HG02938 (cell line): ENCODE measurements at regions not wholly inside any gene's neighbourhood (a gene's known extent, or its start where the extent isn't known, plus 50 kb on each side); places are given as distances from the start of the nearest gene placed in this dataset.

Experiments used
- ATAC-seq: cut with Tn5 transposase; IDR thresholded peaks from one replicate; pipeline ENCODE4 v1.9.1; 2021; ENCODE audit warnings: mild to moderate bottlenecking, moderate library complexity; ENCODE audit not compliant: unreplicated experiment

GRCh38 chr2:60652832-60653340 is 99.4 kb upstream of the BCL11A start:
- no peak for ATAC-seq

- ATAC-seq = no peak
Observed at GRCh38 chr2:60657673-60658072, 98.4 kb upstream of the PAPOLG start.

- no peak for ATAC-seq
Observed at GRCh38 chr2:60659026-60659425, 97.0 kb upstream of the PAPOLG start.

DNA sequence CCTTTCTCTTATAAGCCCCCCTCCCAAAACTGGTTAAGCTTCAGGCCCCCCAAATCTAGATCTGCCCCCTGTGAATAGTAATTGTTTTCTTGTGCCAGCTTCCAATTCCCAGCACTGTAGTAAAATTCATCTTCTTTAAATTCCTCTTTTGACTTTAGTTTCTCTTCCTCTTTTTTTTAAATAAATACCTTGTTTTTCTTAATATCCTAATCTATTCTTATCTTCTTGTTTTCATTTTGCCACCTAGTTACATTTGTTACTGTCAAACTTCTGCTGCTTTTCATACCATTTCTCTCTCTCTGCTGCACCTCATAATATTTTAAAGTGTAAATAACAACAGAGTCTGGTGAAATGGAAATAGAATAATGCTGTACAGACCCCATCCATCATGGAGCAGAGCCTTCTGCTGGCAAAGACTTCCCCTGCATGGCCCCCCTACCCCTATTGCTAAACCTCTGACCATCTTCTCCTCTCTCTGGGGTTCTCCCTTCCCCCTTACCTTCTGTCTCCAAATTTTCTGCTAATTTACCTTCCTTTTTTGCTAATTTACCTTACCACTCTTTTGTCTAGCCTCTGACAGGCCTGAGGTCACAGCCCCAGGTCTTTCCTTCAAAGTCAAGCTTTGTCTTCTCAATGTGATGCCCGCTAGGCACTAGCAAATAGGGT is 94.9 kb upstream of the PAPOLG start:
- no peak for ATAC-seq

DNA sequence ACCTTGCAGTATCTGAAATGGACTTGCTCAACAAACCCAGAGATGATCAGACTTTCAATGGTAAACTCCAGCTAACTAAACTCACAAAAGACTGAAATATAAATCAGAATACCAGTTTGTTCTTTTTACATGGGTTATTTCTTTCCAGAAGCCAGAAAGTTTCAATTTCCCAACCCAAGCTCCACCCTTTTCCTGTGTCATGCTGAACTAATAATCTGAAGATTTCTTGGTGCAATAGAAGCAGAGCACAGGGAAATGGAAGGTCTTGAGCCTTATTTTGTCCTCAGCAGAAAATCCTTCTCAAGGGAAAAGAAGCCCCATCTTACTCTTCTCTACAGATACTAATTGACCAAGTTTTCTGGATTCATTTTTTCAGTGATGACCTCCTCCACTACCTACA is 93.3 kb upstream of the PAPOLG start:
- ATAC-seq = no peak

DNA sequence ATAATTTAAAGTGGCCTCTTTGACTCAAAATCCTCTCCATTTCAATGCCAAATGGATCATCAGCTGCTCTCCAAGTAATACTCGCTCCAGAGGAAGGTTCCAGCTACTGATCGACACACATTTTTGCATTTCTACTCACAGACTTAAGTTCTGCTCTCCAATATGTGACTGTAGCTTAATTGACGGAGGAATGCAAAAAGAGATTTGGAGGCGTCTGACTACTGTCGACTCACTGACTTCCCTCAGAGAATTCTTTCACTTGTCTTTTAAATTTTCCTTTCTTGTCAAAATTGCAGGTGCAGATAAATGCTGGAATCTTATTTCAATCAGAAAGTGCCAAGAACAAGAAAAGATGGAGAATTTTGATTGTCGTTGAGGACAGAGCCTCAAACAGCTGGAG is 84.1 kb upstream of the PAPOLG start:
- ATAC-seq = no peak

DNA sequence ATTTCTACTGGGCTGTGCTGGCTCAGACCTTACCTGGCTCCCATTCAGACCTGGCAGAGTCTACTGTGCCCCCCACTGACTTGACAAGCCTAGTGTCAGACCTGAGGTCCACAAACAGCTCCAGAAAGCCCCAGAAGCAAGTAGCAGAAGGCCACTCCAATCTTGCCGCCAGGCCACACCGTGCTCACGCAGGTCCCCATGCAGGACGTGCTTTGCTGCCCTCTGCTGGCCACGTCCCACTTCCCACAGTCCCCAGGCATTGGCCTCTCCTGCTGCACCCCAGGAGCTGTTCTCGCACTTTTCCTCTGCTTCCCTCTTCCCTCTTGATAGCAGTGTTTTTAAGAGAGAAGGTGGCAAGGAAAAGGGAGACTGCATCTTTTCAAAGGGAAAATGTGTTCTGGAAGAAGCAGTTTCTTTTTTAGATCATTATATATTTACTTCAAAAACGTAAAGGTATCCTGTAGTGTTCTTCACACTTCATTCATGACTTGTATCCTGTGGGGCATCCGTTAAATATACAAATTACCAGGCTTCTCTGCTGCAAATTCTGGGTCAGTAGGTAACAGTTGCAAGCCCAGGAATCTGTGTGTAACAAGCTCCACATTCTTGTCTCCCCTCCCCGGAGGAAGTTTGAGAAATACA is 81.4 kb upstream of the PAPOLG start:
- peak; percentile 94 for ATAC-seq

- ATAC-seq = no peak
Observed at GRCh38 chr2:60675301-60675700, 80.8 kb upstream of the PAPOLG start.

DNA sequence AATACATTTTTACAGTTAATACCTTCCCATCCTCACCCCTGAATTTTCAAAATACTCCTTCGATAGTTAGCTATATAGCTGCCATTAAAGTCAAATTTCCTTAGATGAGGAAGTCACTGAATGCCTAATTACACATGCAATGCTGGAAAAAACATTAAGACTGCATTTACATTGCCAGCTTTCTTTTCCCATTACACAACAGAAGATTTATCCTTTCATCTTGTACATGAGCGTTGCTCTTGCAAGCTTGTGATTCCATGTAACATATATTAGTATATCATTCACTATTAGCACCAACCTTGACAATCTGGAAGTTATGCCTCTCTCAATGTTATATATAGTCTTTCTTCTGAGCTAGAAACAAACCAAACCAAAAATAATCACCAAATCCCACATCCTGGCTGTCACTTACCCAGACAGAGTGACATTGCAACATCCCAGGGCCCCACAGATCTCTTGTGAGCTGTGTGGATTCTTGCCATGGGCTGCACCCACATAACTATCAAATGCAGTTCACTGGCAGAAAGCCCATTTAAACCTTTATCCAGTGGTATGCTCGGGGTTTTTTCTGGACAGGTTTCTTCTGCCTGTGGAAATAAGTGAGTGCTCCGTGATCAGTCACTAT is 79.2 kb upstream of the PAPOLG start:
- ATAC-seq = no peak

- no peak for ATAC-seq
Observed at GRCh38 chr2:60677356-60677755, 78.7 kb upstream of the PAPOLG start.

DNA sequence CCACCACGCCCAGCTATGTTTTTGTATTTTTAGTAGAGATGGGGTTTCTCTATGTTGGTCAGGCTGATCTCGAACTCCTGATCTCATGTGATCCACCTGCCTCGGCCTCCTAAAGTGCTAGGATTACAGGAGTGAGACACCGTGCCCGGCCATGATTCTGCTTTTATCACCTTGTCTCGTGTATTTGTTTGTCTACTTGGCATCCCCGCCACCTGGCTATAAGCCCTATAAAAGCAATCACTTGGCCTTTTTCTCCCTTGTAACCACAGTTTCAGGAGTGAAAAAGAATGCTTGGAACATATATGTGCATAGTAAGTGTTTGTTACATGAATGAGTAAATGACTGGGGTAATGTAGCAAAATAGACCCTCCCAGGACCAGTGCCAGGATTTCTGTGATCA is 77.5 kb upstream of the PAPOLG start:
- ATAC-seq = no peak

DNA sequence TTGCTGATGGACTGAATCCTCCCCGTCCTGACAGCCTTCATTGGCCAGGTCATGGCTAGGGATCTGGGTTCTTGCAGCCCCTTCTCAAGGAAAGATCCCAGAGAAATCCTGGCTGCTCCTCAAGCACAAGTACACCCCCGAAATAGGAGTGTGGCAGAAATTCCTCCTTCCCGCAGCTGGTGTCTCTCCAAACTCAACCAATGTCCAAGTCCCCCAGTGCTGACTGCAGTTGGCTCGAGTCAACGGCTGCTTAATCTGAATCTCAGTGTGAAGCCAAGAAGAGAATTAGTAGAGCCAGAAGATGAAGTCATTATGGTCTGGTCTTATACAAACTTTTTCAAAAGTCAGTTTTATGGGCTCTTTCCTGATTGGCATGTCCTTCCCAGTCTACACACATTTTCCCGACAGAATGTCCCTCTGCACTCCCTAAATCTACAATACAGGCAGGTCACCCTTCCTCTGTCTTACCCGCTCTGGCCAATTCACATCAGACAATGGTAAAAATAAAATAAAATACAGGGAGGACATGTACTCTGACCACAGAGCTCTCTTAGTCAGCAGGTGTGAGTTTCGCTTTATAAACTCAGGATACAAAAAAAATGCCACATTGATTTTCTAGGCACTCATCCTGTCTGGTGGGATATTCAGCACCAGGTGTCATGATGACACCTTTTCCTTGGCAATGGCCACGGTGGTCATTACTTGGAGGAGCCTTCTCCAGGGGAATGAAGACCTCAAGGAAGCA is 76.9 kb upstream of the PAPOLG start:
- ATAC-seq = no peak

DNA sequence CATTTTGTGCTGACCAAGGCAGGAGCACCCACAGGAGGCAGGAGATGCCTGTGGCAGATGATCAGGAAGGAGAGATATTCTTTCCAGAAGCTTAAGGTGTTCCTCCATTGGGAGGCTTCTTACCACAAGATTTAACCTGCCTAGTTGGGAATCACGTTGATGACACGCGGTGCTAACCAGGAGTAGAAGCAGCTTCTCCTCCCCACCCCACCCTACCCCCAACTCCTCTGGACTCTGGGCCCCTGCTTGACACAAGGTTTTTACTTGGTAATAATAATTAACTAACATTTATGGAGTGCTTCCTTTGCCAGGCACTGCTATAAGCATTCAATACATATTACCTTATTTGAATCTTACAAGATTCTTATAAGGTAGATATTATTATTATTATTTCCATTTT is 62.5 kb upstream of the PAPOLG start:
- ATAC-seq = no peak

- no peak for ATAC-seq
Observed at GRCh38 chr2:60695793-60696192, 60.3 kb upstream of the PAPOLG start.

DNA sequence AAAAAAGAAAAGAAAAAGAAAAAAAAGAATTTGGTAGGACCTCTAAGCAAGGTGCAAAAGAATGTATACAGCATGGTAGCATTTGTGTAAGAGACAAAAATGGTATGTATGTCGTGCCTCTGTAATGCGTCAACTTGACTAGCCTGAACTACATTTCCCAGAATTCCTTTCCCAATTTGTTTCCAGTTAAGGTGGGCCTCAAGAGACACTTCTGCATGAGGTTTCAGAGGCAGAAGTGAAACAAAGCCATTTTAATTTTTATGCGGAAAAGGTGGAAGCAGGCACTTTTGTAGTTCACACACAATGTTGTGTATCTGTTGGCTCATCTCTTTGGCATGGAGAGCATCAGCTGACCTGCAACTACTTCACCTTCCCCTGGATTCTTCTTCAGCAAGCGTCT is 56.5 kb upstream of the PAPOLG start:
- no peak for ATAC-seq

GRCh38 chr2:60706021-60706420 is 50.0 kb upstream of the PAPOLG start:
- no peak for ATAC-seq
